ENCODE measurements at regions not wholly inside any gene's neighbourhood (a gene's known extent, or its start where the extent isn't known, plus 50 kb on each side); places are given as distances from the start of the nearest gene placed in this dataset.

- no peaks in the 10 kb centered on the region for H3K9me3 ChIP-seq
- Mint-ChIP-seq H3K27me3 (ENCODE audit: insufficient read depth, unreplicated experiment) (no peaks in the 10 kb centered on the region), H3K36me3 (ENCODE audit: insufficient read depth, unreplicated experiment) (no peaks in the 10 kb centered on the region), H3K27ac (ENCODE audit: unreplicated experiment) (no peak overlapping the region), H3K4me1 (ENCODE audit: low read depth, unreplicated experiment) (no peaks in the 10 kb centered on the region), H3K4me3 (ENCODE audit: unreplicated experiment) (no peak overlapping the region), H3K9me3 (ENCODE audit: unreplicated experiment) (no peaks in the 10 kb centered on the region)
- no TSS peak for BruUV-seq (replicated peaks)
- POLR2A ChIA-PET = no interaction called here
- DNase-seq = no peak
- no peaks in the 10 kb centered on the region for H3K4me1 ChIP-seq
- no peaks in the 10 kb centered on the region for H3K36me3 ChIP-seq (ENCODE audit: control insufficient read depth, insufficient read depth, low read length)
- no peak overlapping the region for H3K4me3 ChIP-seq (ENCODE audit: low read depth, low read length)
- intact Hi-C loops (cut with micrococcal nuclease; ENCODE audit: unreplicated experiment) = no loop called here
- H3K27me3 ChIP-seq (replicated peaks; ENCODE audit: control insufficient read depth, insufficient read depth, low read length) = no peaks in the 10 kb centered on the region
- no peak for TF ChIP-seq CTCF (IDR thresholded peaks at IDR 0.05; ENCODE audit: insufficient read depth in 1 of 2, low read depth in 1 of 2, low read length in 1 of 2, severe bottlenecking in 1 of 2, unreplicated experiment in 1 of 2)
- CTCF ChIA-PET = no interaction called here
Measured at GRCh38 chr18:42474577-42474976, 519.5 kb downstream of the PIK3C3 start.

GRCh38 chr18:42475157-42475556, 520.1 kb downstream of the PIK3C3 start:
- no peaks in the 10 kb centered on the region for H3K9me3 ChIP-seq
- intact Hi-C loops (cut with micrococcal nuclease; ENCODE audit: unreplicated experiment) = no loop called here
- CTCF ChIA-PET = no interaction called here
- H3K27me3 ChIP-seq (replicated peaks; ENCODE audit: control insufficient read depth, insufficient read depth, low read length) = no peaks in the 10 kb centered on the region
- no peak for TF ChIP-seq CTCF (IDR thresholded peaks at IDR 0.05; ENCODE audit: insufficient read depth in 1 of 2, low read depth in 1 of 2, low read length in 1 of 2, severe bottlenecking in 1 of 2, unreplicated experiment in 1 of 2)
- no peak overlapping the region for H3K4me3 ChIP-seq (ENCODE audit: low read depth, low read length)
- H3K36me3 ChIP-seq (ENCODE audit: control insufficient read depth, insufficient read depth, low read length) = no peaks in the 10 kb centered on the region
- no peaks in the 10 kb centered on the region for H3K9me3 Mint-ChIP-seq (ENCODE audit: unreplicated experiment)
- no peaks in the 10 kb centered on the region for H3K27me3 Mint-ChIP-seq (ENCODE audit: insufficient read depth, unreplicated experiment)
- no peaks in the 10 kb centered on the region for H3K36me3 Mint-ChIP-seq (ENCODE audit: insufficient read depth, unreplicated experiment)
- no peaks in the 10 kb centered on the region for H3K4me1 ChIP-seq
- H3K27ac Mint-ChIP-seq (ENCODE audit: unreplicated experiment) = no peak overlapping the region
- no peak for DNase-seq
- POLR2A ChIA-PET = no interaction called here
- H3K4me3 Mint-ChIP-seq (ENCODE audit: unreplicated experiment) = no peak overlapping the region
- H3K4me1 Mint-ChIP-seq (ENCODE audit: low read depth, unreplicated experiment) = no peaks in the 10 kb centered on the region
- BruUV-seq (replicated peaks) = no TSS peak

- intact Hi-C loops (cut with micrococcal nuclease; ENCODE audit: unreplicated experiment) = no loop called here
- Mint-ChIP-seq H3K27me3 (ENCODE audit: insufficient read depth, unreplicated experiment) (no peaks in the 10 kb centered on the region), H3K9me3 (ENCODE audit: unreplicated experiment) (no peaks in the 10 kb centered on the region), H3K4me1 (ENCODE audit: low read depth, unreplicated experiment) (no peaks in the 10 kb centered on the region), H3K36me3 (ENCODE audit: insufficient read depth, unreplicated experiment) (no peaks in the 10 kb centered on the region), H3K27ac (ENCODE audit: unreplicated experiment) (no peak overlapping the region), H3K4me3 (ENCODE audit: unreplicated experiment) (no peak overlapping the region)
- Histone ChIP-seq H3K4me3 (ENCODE audit: low read depth, low read length) (no peak overlapping the region), H3K36me3 (ENCODE audit: control insufficient read depth, insufficient read depth, low read length) (no peaks in the 10 kb centered on the region), H3K9me3 (no peaks in the 10 kb centered on the region), H3K27me3 (replicated peaks; ENCODE audit: control insufficient read depth, insufficient read depth, low read length) (no peaks in the 10 kb centered on the region), H3K4me1 (no peaks in the 10 kb centered on the region)
- no TSS peak for BruUV-seq (replicated peaks)
- DNase-seq = no peak
- ChIA-PET CTCF (no interaction called here), POLR2A (no interaction called here)
- no peak for TF ChIP-seq CTCF (IDR thresholded peaks at IDR 0.05; ENCODE audit: insufficient read depth in 1 of 2, low read depth in 1 of 2, low read length in 1 of 2, severe bottlenecking in 1 of 2, unreplicated experiment in 1 of 2)
Measured at GRCh38 chr18:42477267-42477666, 522.2 kb downstream of the PIK3C3 start.
